ENCODE measurements at regions not wholly inside any gene's neighbourhood (a gene's known extent, or its start where the extent isn't known, plus 50 kb on each side); places are given as distances from the start of the nearest gene placed in this dataset.

DNA sequence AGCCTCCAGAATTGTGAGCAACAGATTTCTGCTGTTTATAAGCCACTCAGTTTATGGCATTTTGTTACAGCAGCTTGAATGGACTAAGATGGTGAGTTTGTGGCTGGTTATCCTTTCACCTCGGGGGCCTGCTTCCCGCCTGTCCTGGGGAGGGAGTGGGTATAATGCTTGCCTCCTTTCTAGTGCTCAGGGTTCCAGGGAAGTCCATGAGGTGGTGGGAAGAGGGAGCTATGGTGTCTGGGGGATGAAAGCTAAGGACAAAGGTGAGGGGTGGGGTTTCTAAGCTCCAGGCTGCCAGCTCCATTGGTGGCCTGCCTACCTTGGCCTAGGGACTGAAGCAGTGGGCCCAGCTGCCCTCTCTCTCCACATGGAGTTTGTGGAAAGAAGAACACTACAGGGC lies 50.2 kb upstream of the SDK2 start:
- 94 to 95% methylated on average over 2 of the region's 2 CpGs for WGBS, 2 donors
- no peaks in the 10 kb centered on the region for H3K4me1 ChIP-seq
- H3K9me3 ChIP-seq: no peaks in the 10 kb centered on the region
- intact Hi-C loops (cut with DNase I): no loop called here
- H3K4me3 ChIP-seq: no peak overlapping the region
- peaks cover 0 to 7% (median 0%) of the 10 kb centered on the region in 3 donors for H3K27me3 ChIP-seq
- DNase-seq: no peak
- H3K36me3 ChIP-seq: no peaks in the 10 kb centered on the region
- H3K27ac ChIP-seq: no peak overlapping the region
- TF ChIP-seq EP300 (IDR thresholded peaks at IDR 0.05): no peak
- no peak for TF ChIP-seq POLR2AphosphoS5 (IDR thresholded peaks at IDR 0.05)
- TF ChIP-seq, protein P1, sequence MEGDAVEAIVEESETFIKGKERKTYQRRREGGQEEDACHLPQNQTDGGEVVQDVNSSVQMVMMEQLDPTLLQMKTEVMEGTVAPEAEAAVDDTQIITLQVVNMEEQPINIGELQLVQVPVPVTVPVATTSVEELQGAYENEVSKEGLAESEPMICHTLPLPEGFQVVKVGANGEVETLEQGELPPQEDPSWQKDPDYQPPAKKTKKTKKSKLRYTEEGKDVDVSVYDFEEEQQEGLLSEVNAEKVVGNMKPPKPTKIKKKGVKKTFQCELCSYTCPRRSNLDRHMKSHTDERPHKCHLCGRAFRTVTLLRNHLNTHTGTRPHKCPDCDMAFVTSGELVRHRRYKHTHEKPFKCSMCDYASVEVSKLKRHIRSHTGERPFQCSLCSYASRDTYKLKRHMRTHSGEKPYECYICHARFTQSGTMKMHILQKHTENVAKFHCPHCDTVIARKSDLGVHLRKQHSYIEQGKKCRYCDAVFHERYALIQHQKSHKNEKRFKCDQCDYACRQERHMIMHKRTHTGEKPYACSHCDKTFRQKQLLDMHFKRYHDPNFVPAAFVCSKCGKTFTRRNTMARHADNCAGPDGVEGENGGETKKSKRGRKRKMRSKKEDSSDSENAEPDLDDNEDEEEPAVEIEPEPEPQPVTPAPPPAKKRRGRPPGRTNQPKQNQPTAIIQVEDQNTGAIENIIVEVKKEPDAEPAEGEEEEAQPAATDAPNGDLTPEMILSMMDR (IDR thresholded peaks at IDR 0.05): no peak
- no peak for TF ChIP-seq POLR2A (IDR thresholded peaks at IDR 0.05)

DNA sequence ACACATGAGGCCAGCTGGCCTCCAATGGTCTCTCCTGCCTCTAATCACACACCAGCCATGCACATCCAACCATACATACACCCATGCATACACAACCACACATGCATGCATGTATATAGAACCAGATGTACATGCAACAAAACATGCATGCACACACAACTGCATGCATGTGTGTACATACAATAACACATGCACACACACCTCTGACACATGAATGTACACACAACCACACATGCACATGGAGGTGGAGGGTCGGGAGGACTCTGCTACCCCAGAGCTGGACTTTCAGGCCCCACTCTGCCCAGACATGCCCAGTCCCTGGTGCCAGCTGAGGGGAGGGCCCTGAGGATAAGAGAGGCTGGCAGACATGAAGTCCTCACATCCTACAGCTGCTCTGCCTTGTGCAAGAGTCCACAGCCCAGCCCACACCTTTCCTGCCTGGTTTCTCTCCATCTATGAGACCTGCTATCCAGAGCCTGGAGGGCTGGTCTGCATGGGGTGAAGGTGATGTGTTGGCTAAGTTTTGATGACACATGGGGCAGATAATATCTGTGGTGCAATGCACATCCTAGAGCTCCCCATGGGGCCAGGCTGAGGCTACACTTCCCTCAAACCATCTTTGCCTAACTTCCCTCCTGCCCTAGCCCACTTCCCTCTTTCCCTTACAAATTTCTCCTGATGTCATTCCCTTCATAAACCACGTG lies 50.9 kb upstream of the SDK2 start:
- H3K4me3 ChIP-seq: no peak overlapping the region
- no peaks in the 10 kb centered on the region for H3K36me3 ChIP-seq
- TF ChIP-seq POLR2AphosphoS5 (IDR thresholded peaks at IDR 0.05) (no peak), EP300 (IDR thresholded peaks at IDR 0.05) (no peak), POLR2A (IDR thresholded peaks at IDR 0.05) (no peak)
- TF ChIP-seq, protein P1 (IDR thresholded peaks at IDR 0.05): no peak
- no peak for DNase-seq
- H3K27ac ChIP-seq: no peak overlapping the region
- whole genome bisulfite sequencing, 2 donors: 63 to 66% methylated on average over 2 of the region's 2 CpGs
- no peaks in the 10 kb centered on the region for H3K4me1 ChIP-seq
- intact Hi-C loops (cut with DNase I): no loop called here
- peaks cover 0 to 7% (median 0%) of the 10 kb centered on the region in 3 donors for H3K27me3 ChIP-seq
- no peaks in the 10 kb centered on the region for H3K9me3 ChIP-seq

DNA sequence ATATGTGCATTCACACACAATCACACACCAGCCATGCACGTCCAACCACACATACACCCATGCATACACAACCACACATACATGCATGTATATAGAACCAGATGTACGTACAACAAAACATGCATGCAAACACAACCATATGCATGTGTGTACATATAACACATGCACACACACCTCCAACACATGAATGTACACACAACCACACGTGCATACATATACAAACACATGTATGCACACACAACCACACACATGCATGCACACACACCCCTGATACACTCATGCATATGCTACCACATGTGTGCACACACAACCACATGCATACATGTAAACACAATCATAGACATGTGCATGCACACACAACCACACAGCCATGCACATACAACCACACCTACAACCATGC lies 52.0 kb upstream of the SDK2 start:
- WGBS, 2 donors: 95 to 96% methylated on average over 3 of the region's 3 CpGs
- no peaks in the 10 kb centered on the region for H3K4me1 ChIP-seq
- H3K27ac ChIP-seq: no peak overlapping the region
- no peaks in the 10 kb centered on the region for H3K9me3 ChIP-seq
- peaks cover 0 to 15% (median 0%) of the 10 kb centered on the region in 3 donors for H3K27me3 ChIP-seq
- H3K4me3 ChIP-seq: no peak overlapping the region
- TF ChIP-seq, protein P1 (IDR thresholded peaks at IDR 0.05): no peak
- TF ChIP-seq EP300 (IDR thresholded peaks at IDR 0.05) (no peak), POLR2A (IDR thresholded peaks at IDR 0.05) (no peak), POLR2AphosphoS5 (IDR thresholded peaks at IDR 0.05) (no peak)
- no peaks in the 10 kb centered on the region for H3K36me3 ChIP-seq
- intact Hi-C loops (cut with DNase I): no loop called here
- DNase-seq: no peak

DNA sequence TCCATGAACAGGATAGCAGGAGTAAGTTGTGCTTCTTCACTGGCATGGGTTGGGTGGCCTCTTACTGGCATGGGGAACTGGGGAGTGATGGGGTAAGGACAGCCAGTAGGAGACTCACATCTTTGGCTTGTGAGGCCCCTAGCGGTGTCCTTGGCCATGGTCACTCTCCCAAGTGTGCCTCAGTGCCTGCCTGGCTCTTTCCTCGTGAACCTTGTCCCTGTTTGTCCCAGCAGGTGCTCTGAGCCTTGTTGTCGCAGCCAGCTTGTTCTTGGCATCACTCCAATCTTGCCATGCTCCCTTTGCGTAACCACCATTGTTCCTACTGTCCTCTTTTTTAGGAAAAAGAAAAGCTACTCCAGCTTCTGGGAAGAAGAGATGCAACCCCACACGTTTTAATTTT lies 53.6 kb upstream of the SDK2 start:
- no peak for DNase-seq
- Histone ChIP-seq H3K4me1 (no peaks in the 10 kb centered on the region), H3K27me3 (peaks cover 0 to 15% (median 0%) of the 10 kb centered on the region in 3 donors), H3K4me3 (no peak overlapping the region), H3K27ac (no peak overlapping the region), H3K9me3 (no peaks in the 10 kb centered on the region), H3K36me3 (no peaks in the 10 kb centered on the region)
- no peak for TF ChIP-seq POLR2A (IDR thresholded peaks at IDR 0.05)
- TF ChIP-seq EP300 (IDR thresholded peaks at IDR 0.05): no peak
- no peak for TF ChIP-seq POLR2AphosphoS5 (IDR thresholded peaks at IDR 0.05)
- TF ChIP-seq, protein P1 (IDR thresholded peaks at IDR 0.05): no peak
- 8 to 49% methylated on average over 5 of the region's 5 CpGs for WGBS, 2 donors
- intact Hi-C loops (cut with DNase I): no loop called here

DNA sequence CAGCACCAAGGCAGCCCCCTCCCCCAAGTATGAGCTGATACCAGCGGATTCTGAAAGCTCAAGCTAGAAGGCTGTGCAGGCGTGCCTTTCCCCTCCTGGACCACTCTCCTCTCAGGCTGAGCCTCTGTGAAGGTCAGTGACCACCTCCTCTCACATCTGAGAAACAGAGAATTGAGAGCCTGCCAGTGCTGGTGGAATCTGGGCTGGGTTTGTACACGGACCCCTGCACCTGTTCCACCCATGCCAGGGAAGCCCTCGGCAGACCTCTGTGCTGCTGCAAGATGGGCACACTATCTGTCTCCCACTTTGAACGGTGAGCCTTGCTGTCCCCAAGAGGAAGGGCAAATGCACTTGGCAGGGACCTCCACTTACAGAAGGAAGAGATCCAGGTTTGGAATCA lies 54.7 kb upstream of the SDK2 start:
- H3K4me3 ChIP-seq: no peak overlapping the region
- TF ChIP-seq POLR2AphosphoS5 (IDR thresholded peaks at IDR 0.05): no peak
- TF ChIP-seq POLR2A (IDR thresholded peaks at IDR 0.05): no peak
- no peak for TF ChIP-seq EP300 (IDR thresholded peaks at IDR 0.05)
- TF ChIP-seq, protein P1 (IDR thresholded peaks at IDR 0.05): no peak
- H3K27ac ChIP-seq: no peak overlapping the region
- H3K9me3 ChIP-seq: no peaks in the 10 kb centered on the region
- DNase-seq: no peak
- intact Hi-C loops (cut with DNase I): no loop called here
- H3K36me3 ChIP-seq: no peaks in the 10 kb centered on the region
- peaks cover 0 to 19% (median 0%) of the 10 kb centered on the region in 3 donors for H3K27me3 ChIP-seq
- 76 to 83% methylated on average over 5 of the region's 5 CpGs for WGBS, 2 donors
- H3K4me1 ChIP-seq: no peaks in the 10 kb centered on the region
